B cell (primary cell): ENCODE measurements at regions not wholly inside any gene's neighbourhood (a gene's known extent, or its start where the extent isn't known, plus 50 kb on each side); places are given as distances from the start of the nearest gene placed in this dataset.

Experiments used
- ATAC-seq: fragments of 200-7000 bp; cut with Tn5 transposase; one replicate; pipeline ENCODE4 v1.10.0; 2021; ENCODE audit warnings: low read depth, mild to moderate bottlenecking, moderate number of reproducible peaks, moderate library complexity
- CTCF ChIA-PET: fragments of 350-600 bp; sonication (Branson Sonifier 250); formaldehyde crosslinking; loops from one replicate; lab custom pipeline; 2021; ENCODE audit warnings: antibody characterized with exemption, inconsistent platforms; lab: Charles Lee
- POLR2A ChIA-PET: fragments of 350-600 bp; sonication (Branson Sonifier 250); formaldehyde crosslinking; loops from one replicate; lab custom pipeline; 2021; ENCODE audit warnings: antibody characterized with exemption; lab: Charles Lee
- DNase-seq: peaks from one replicate; pipeline ENCODE4 v3.0.0; 2013
- H2AFZ ChIP-seq: 2 replicates; pipeline ENCODE4 v1.6.1; 2012; ENCODE audit warnings: mild to moderate bottlenecking, low read depth, low read length; ENCODE audit not compliant: insufficient read depth, poor library complexity, severe bottlenecking
- H3K27ac ChIP-seq, 2 donors: 1 replicate in 1 of 2; 2 replicates in 1 of 2; pipeline ENCODE4 v1.5.1; 2012 to 2013; ENCODE audit warnings: low read length in 2 of 2, mild to moderate bottlenecking in 2 of 2, moderate library complexity in 1 of 2
- H3K27me3 ChIP-seq, 4 experiments: fragments of 200-600 bp in 1 of 4; sonication (generic) in 1 of 4; replicated peaks in 1 of 4; 1 replicate in 2 of 4; 2 replicates in 2 of 4; pipeline versions ENCODE4 v1.6.1 to v1.7.0; 2013 to 2016; ENCODE audit warnings: low read length in 3 of 4, mild to moderate bottlenecking in 2 of 4, mixed read lengths in 1 of 4, moderate library complexity in 1 of 4; ENCODE audit not compliant: insufficient read depth in 4 of 4, control insufficient read depth in 3 of 4; ENCODE audit errors: control extremely low read depth in 1 of 4
- H3K36me3 ChIP-seq, 2 experiments: replicated peaks in 1 of 2; 1 replicate in 1 of 2; 2 replicates in 1 of 2; pipeline versions ENCODE4 v1.6.1 to v1.7.1; 2013; ENCODE audit warnings: low read length in 1 of 2; ENCODE audit not compliant: insufficient read depth in 2 of 2, control insufficient read depth in 1 of 2; ENCODE audit errors: control extremely low read depth in 1 of 2, extremely low read depth in 1 of 2
- H3K4me1 ChIP-seq, 2 donors: fragments of 200-600 bp in 1 of 2; sonication (generic) in 1 of 2; 1 replicate in 1 of 2; 2 replicates in 1 of 2; pipeline versions ENCODE4 v1.5.1 to v1.6.1; 2013 to 2017; ENCODE audit warnings: low read length in 2 of 2; ENCODE audit not compliant: control insufficient read depth in 2 of 2, insufficient read depth in 2 of 2
- H3K4me2 ChIP-seq: replicated peaks from 2 replicates; pipeline ENCODE3; 2012; ENCODE audit warnings: mild to moderate bottlenecking, low read depth, low read length; ENCODE audit not compliant: poor library complexity, severe bottlenecking
- H3K4me3 ChIP-seq, 5 experiments: fragments of 200-600 bp in 1 of 5; sonication (generic) in 1 of 5; 1 replicate in 3 of 5; 2 replicates in 2 of 5; pipeline versions ENCODE4 v1.5.1 to v1.7.0; 2011 to 2016; ENCODE audit warnings: low read length in 4 of 5, mild to moderate bottlenecking in 4 of 5, low read depth in 2 of 5, control low read depth in 1 of 5, moderate library complexity in 1 of 5; ENCODE audit not compliant: insufficient read depth in 1 of 5; ENCODE audit errors: control extremely low read depth in 1 of 5, extremely low read depth in 1 of 5
- H3K79me2 ChIP-seq: fragments of 200-600 bp; sonication (generic); one replicate; pipeline ENCODE4 v1.6.0; 2016; ENCODE audit warnings: low read length; ENCODE audit not compliant: control insufficient read depth, insufficient read depth
- H3K9ac ChIP-seq: fragments of 200-600 bp; sonication (generic); 2 replicates; pipeline ENCODE4 v1.6.1; 2017; ENCODE audit warnings: mild to moderate bottlenecking, low read length, moderate library complexity
- H3K9me3 ChIP-seq, 3 donors: one replicate each; pipeline versions ENCODE4 v1.6.1 to v1.7.1; 2013; ENCODE audit warnings: low read length in 2 of 3; ENCODE audit not compliant: control insufficient read depth in 2 of 3, insufficient read depth in 1 of 3; ENCODE audit errors: control extremely low read depth in 1 of 3
- H4K20me1 ChIP-seq: 2 replicates; pipeline ENCODE4 v1.6.0; 2012; ENCODE audit warnings: mild to moderate bottlenecking, low read length; ENCODE audit not compliant: insufficient read depth, control insufficient read depth, poor library complexity, severe bottlenecking
- H3K27ac Mint-ChIP-seq: one replicate; pipeline ENCODE4 v1.8.0; 2021; ENCODE audit warnings: mixed read lengths
- H3K27me3 Mint-ChIP-seq: one replicate; pipeline ENCODE4 v1.8.0; 2021; ENCODE audit warnings: mixed read lengths
- H3K4me1 Mint-ChIP-seq: one replicate; pipeline ENCODE4 v1.8.0; 2021; ENCODE audit warnings: mixed read lengths
- H3K4me3 Mint-ChIP-seq: one replicate; pipeline ENCODE4 v1.8.0; 2021; ENCODE audit warnings: mixed read lengths
- H3K9me3 Mint-ChIP-seq: one replicate; pipeline ENCODE4 v1.8.0; 2022; ENCODE audit warnings: mixed read lengths; ENCODE audit not compliant: insufficient read depth
- EZH2 ChIP-seq: IDR thresholded peaks from 2 replicates; pipeline ENCODE4 v1.6.1; 2012; ENCODE audit warnings: borderline replicate concordance, low read depth, mild to moderate bottlenecking, moderate library complexity, low read length; ENCODE audit not compliant: insufficient read depth, poor library complexity, severe bottlenecking
- WGBS: methylation state at CpG from one replicate; pipeline ENCODE4 v1.1.5; 2013; ENCODE audit warnings: missing lambda C conversion rate; ENCODE audit not compliant: insufficient coverage; 5-methylcytosine and 5-hydroxymethylcytosine counted together
- intact Hi-C: fragments of 100-400 bp; cut with micrococcal nuclease; formaldehyde crosslinking; loops from one replicate; pipeline ENCODE4 v1.10.0; 2022
- TF ChIP-seq, protein P1 (sequence below): fragments of 200-600 bp; IDR thresholded peaks from one replicate; pipeline ENCODE4 v1.8.0; 2022; ENCODE audit warnings: antibody characterized with exemption, mild to moderate bottlenecking

DNA sequence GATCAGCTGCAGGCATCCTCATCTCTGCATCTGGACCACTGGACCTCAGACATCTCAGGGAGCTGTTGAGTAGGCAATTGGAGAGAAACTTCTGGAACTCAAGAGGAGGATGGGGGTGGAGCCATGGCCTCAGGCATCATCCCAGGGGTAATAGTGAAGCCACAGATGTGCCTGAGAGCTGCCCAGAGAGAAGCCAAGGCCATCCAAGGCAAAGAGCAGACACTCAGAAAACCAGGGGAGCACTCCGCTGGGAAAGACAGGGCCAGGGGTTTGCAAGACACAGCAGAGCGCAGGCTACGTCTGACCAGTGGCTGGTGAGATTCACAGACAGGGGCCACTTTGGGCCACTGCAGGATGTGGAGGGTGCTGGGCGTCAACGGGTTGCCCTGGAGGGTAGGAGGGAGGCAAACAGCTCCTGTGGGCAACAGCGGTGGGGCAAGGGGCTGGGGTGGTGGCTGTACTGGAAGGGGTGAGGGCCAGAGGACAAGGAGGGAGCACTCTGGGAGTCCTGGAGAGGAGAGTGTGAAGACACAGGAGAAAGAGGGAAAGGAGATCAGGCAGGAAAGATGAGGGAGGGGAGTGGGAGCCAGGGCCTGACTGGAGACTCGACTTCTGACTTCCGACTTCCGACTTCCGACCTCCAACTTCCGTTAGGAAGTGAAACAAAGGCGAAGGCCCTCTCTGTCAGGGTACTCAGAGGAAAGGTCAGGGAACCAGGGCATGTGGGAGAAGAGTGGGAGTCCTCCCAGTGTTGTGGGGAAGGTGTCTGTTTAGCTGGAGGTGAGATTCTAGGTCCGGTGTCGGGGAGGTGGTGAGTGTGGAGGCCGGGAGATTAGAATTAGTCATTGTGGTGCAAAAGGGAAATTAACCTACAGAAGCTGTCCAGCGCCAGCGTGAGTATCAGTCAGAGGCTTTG lies 69.7 kb upstream of the ANTXRL start:
- H3K4me1 Mint-ChIP-seq: no peaks in the 10 kb centered on the region
- DNase-seq (no peak), ATAC-seq (no peak)
- no peaks in the 10 kb centered on the region for H3K27me3 ChIP-seq
- H3K4me3 ChIP-seq: no peak overlapping the region
- peaks cover 0 to 3% of the 10 kb centered on the region in 2 experiments for H3K36me3 ChIP-seq
- no peaks in the 10 kb centered on the region for H3K9me3 ChIP-seq
- no peak overlapping the region for H3K4me2 ChIP-seq
- no peak overlapping the region for H3K9ac ChIP-seq
- no peak overlapping the region for H2AFZ ChIP-seq
- intact Hi-C loops: no loop called here
- H3K27ac ChIP-seq: no peak overlapping the region
- no peak for TF ChIP-seq EZH2
- TF ChIP-seq, protein P1, sequence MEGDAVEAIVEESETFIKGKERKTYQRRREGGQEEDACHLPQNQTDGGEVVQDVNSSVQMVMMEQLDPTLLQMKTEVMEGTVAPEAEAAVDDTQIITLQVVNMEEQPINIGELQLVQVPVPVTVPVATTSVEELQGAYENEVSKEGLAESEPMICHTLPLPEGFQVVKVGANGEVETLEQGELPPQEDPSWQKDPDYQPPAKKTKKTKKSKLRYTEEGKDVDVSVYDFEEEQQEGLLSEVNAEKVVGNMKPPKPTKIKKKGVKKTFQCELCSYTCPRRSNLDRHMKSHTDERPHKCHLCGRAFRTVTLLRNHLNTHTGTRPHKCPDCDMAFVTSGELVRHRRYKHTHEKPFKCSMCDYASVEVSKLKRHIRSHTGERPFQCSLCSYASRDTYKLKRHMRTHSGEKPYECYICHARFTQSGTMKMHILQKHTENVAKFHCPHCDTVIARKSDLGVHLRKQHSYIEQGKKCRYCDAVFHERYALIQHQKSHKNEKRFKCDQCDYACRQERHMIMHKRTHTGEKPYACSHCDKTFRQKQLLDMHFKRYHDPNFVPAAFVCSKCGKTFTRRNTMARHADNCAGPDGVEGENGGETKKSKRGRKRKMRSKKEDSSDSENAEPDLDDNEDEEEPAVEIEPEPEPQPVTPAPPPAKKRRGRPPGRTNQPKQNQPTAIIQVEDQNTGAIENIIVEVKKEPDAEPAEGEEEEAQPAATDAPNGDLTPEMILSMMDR: no peak
- H3K79me2 ChIP-seq: no peaks in the 10 kb centered on the region
- ChIA-PET POLR2A (interaction anchor here (0.6 kb wide), 1 partner anchor 174 kb away, joined by 3 read pairs; no protein-coding TSS in a partner anchor), CTCF (interaction anchor here (1.2 kb wide), 1 partner anchor 9 kb away, joined by 3 read pairs; no protein-coding TSS in a partner anchor)
- no peaks in the 10 kb centered on the region for H3K4me1 ChIP-seq
- no peaks in the 10 kb centered on the region for H4K20me1 ChIP-seq
- H3K4me3 Mint-ChIP-seq: no peak overlapping the region
- peaks cover 9% of the 10 kb centered on the region for H3K27me3 Mint-ChIP-seq
- H3K27ac Mint-ChIP-seq: no peak overlapping the region
- WGBS: 82% methylated on average over 16 of the region's 17 CpGs
- no peaks in the 10 kb centered on the region for H3K9me3 Mint-ChIP-seq
